ENCODE measurements at regions not wholly inside any gene's neighbourhood (a gene's known extent, or its start where the extent isn't known, plus 50 kb on each side); places are given as distances from the start of the nearest gene placed in this dataset.

- TF ChIP-seq, protein P1, sequence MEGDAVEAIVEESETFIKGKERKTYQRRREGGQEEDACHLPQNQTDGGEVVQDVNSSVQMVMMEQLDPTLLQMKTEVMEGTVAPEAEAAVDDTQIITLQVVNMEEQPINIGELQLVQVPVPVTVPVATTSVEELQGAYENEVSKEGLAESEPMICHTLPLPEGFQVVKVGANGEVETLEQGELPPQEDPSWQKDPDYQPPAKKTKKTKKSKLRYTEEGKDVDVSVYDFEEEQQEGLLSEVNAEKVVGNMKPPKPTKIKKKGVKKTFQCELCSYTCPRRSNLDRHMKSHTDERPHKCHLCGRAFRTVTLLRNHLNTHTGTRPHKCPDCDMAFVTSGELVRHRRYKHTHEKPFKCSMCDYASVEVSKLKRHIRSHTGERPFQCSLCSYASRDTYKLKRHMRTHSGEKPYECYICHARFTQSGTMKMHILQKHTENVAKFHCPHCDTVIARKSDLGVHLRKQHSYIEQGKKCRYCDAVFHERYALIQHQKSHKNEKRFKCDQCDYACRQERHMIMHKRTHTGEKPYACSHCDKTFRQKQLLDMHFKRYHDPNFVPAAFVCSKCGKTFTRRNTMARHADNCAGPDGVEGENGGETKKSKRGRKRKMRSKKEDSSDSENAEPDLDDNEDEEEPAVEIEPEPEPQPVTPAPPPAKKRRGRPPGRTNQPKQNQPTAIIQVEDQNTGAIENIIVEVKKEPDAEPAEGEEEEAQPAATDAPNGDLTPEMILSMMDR (tag by site-specific recombination; IDR thresholded peaks at IDR 0.05), result no peak
- TF ChIP-seq ZNF777 (tag by site-specific recombination; IDR thresholded peaks at IDR 0.05; ENCODE audit: borderline replicate concordance) (no peak), ZNF660 (tag by site-specific recombination; IDR thresholded peaks at IDR 0.05) (0 out of 2 replicates have a peak, but pooled peaks have one; percentile 35), ZFP41 (tag by site-specific recombination; IDR thresholded peaks at IDR 0.05; ENCODE audit: borderline replicate concordance) (no peak), ZBTB17 (tag by site-specific recombination; IDR thresholded peaks at IDR 0.05) (no peak), ZNF639 (tag by site-specific recombination; IDR thresholded peaks at IDR 0.05) (no peak), ZSCAN23 (tag by site-specific recombination; IDR thresholded peaks at IDR 0.05) (no peak), ZNF24 (tag by site-specific recombination; IDR thresholded peaks at IDR 0.05) (no peak), MYNN (tag by site-specific recombination; IDR thresholded peaks at IDR 0.05; ENCODE audit: borderline replicate concordance) (no peak), ZNF658 (tag by site-specific recombination; IDR thresholded peaks at IDR 0.05) (no peak), ZNF785 (tag by site-specific recombination; IDR thresholded peaks at IDR 0.05) (no peak), ZNF623 (tag by site-specific recombination; IDR thresholded peaks at IDR 0.05) (no peak)
- TF ChIP-seq, protein P2, sequence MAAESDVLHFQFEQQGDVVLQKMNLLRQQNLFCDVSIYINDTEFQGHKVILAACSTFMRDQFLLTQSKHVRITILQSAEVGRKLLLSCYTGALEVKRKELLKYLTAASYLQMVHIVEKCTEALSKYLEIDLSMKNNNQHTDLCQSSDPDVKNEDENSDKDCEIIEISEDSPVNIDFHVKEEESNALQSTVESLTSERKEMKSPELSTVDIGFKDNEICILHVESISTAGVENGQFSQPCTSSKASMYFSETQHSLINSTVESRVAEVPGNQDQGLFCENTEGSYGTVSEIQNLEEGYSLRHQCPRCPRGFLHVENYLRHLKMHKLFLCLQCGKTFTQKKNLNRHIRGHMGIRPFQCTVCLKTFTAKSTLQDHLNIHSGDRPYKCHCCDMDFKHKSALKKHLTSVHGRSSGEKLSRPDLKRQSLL (tag by site-specific recombination; IDR thresholded peaks at IDR 0.05), result no peak
Measured at GRCh38 chr4:129358571-129358970, 262.6 kb downstream of the C4orf33 start.

Data from HEK293 (cell line).